T-cell (primary cell): ENCODE measurements at regions not wholly inside any gene's neighbourhood (a gene's known extent, or its start where the extent isn't known, plus 50 kb on each side); places are given as distances from the start of the nearest gene placed in this dataset.
"Not testable (repeated sequence)": the region's sequence is repeated elsewhere in the genome, so short reads cannot be mapped to it uniquely, and the experiment has no call there.

Experiments used
- ATAC-seq, 4 experiments: fragments of 200-7000 bp in 3 of 4; fragments of 150-1000 bp in 1 of 4; cut with Tn5 transposase; replicated peaks in 1 of 4; 1 replicate in 3 of 4; 2 replicates in 1 of 4; pipeline ENCODE4 v1.10.0; 2021; ENCODE audit warnings: moderate library complexity in 3 of 4, mild to moderate bottlenecking in 2 of 4, moderate number of reproducible peaks in 1 of 4
- CTCF ChIA-PET, 2 donors: fragments of 300-600 bp; sonication (Branson Sonifier 250); formaldehyde crosslinking; loops; one replicate each; lab custom pipeline; 2022; ENCODE audit warnings: antibody characterized with exemption in 2 of 2; lab: Charles Lee
- POLR2A ChIA-PET, 2 donors: fragments of 300-600 bp; sonication (Branson Sonifier 250); formaldehyde crosslinking; loops; one replicate each; lab custom pipeline; 2022; ENCODE audit warnings: antibody characterized with exemption in 2 of 2; lab: Charles Lee
- DNase-seq, 35 experiments: peaks; one replicate each; pipeline versions ENCODE4 v3.0.0 to v3.0.0-alpha.2; 2013 to 2023
- H3K27ac ChIP-seq: one replicate; pipeline ENCODE4 v1.5.1; 2013; ENCODE audit warnings: low read length
- H3K27me3 ChIP-seq, 2 experiments: replicated peaks in 1 of 2; 1 replicate in 1 of 2; 2 replicates in 1 of 2; pipeline versions ENCODE4 v1.6.1 to v1.7.0; 2013; ENCODE audit warnings: low read length in 1 of 2, mixed read lengths in 1 of 2; ENCODE audit not compliant: control insufficient read depth in 2 of 2, insufficient read depth in 2 of 2; ENCODE audit errors: extremely low read depth in 1 of 2
- H3K36me3 ChIP-seq, 2 donors: 1 replicate in 1 of 2; 2 replicates in 1 of 2; pipeline versions ENCODE4 v1.6.1 to v1.7.0; 2013; ENCODE audit warnings: low read length in 1 of 2; ENCODE audit not compliant: control insufficient read depth in 2 of 2, insufficient read depth in 1 of 2; ENCODE audit errors: extremely low read depth in 1 of 2
- H3K4me1 ChIP-seq, 2 experiments: 1 replicate in 1 of 2; 2 replicates in 1 of 2; pipeline versions ENCODE4 v1.6.1 to v1.7.0; 2013; ENCODE audit warnings: low read length in 2 of 2, mixed read lengths in 1 of 2; ENCODE audit not compliant: insufficient read depth in 2 of 2, control insufficient read depth in 1 of 2; ENCODE audit errors: extremely low read depth in 1 of 2
- H3K4me3 ChIP-seq, 2 donors: 1 replicate in 1 of 2; 2 replicates in 1 of 2; pipeline versions ENCODE4 v1.5.1 to v1.7.0; 2013; ENCODE audit warnings: mild to moderate bottlenecking in 2 of 2, low read length in 1 of 2, moderate library complexity in 1 of 2; ENCODE audit not compliant: control insufficient read depth in 1 of 2; ENCODE audit errors: extremely low read depth in 1 of 2
- H3K9me3 ChIP-seq: 2 replicates; pipeline ENCODE4 v1.7.0; 2013
- H3K27ac Mint-ChIP-seq, 2 donors: one replicate each; pipeline ENCODE4 v1.8.0; 2020 to 2021; ENCODE audit warnings: mild to moderate bottlenecking in 2 of 2, mixed read lengths in 2 of 2
- H3K27me3 Mint-ChIP-seq, 2 donors: one replicate each; pipeline ENCODE4 v1.8.0; 2021 to 2022; ENCODE audit warnings: mixed read lengths in 2 of 2
- H3K36me3 Mint-ChIP-seq: one replicate; pipeline ENCODE4 v1.8.0; 2021; ENCODE audit warnings: mixed read lengths
- H3K4me1 Mint-ChIP-seq, 3 donors: one replicate each; pipeline ENCODE4 v1.8.0; 2020 to 2022; ENCODE audit warnings: mixed read lengths in 3 of 3, mild to moderate bottlenecking in 1 of 3
- H3K4me3 Mint-ChIP-seq, 3 donors: one replicate each; pipeline ENCODE4 v1.8.0; 2020 to 2022; ENCODE audit warnings: mild to moderate bottlenecking in 3 of 3, mixed read lengths in 3 of 3, moderate library complexity in 3 of 3
- H3K9me3 Mint-ChIP-seq, 3 donors: one replicate each; pipeline ENCODE4 v1.8.0; 2020 to 2022; ENCODE audit warnings: mixed read lengths in 3 of 3
- WGBS: methylation state at CpG from one replicate; pipeline ENCODE4 v1.1.5; 2013; ENCODE audit warnings: missing lambda C conversion rate; ENCODE audit not compliant: insufficient coverage; 5-methylcytosine and 5-hydroxymethylcytosine counted together

- no peaks in the 10 kb centered on the region for H3K36me3 Mint-ChIP-seq
- Histone ChIP-seq H3K4me1 (no peaks in the 10 kb centered on the region), H3K27me3 (no peaks in the 10 kb centered on the region), H3K4me3 (no peak overlapping the region), H3K27ac (no peak overlapping the region), H3K36me3 (no peaks in the 10 kb centered on the region), H3K9me3 (no peaks in the 10 kb centered on the region)
- H3K4me3 Mint-ChIP-seq = no peak overlapping the region
- no peak for ATAC-seq
- H3K27ac Mint-ChIP-seq = no peak overlapping the region
- no peaks in the 10 kb centered on the region for H3K27me3 Mint-ChIP-seq
- no CpG with 5 or more reads among the region's 8 CpGs for WGBS
- POLR2A ChIA-PET = no interaction called here
- peaks cover 6 to 13% (median 7%) of the 10 kb centered on the region in 3 donors for H3K9me3 Mint-ChIP-seq
- no peaks in the 10 kb centered on the region for H3K4me1 Mint-ChIP-seq
- no peak for DNase-seq
- CTCF ChIA-PET = interaction anchor here in 1 of 2 donors (0.7 kb wide), 1 partner anchor 1092 kb away, joined by 3 read pairs; no protein-coding TSS in a partner anchor
These were observed 1504.6 kb upstream of the WWC1 start for GRCh38 chr5:166786889-166787288.

GRCh38 chr5:166788050-166788449 lies 1503.4 kb upstream of the WWC1 start:
- no peaks in the 10 kb centered on the region for H3K27me3 ChIP-seq
- no peaks in the 10 kb centered on the region for H3K9me3 ChIP-seq
- WGBS = no CpG with 5 or more reads among the region's 1 CpG
- POLR2A ChIA-PET = no interaction called here
- ATAC-seq (no peak), DNase-seq (no peak)
- H3K36me3 ChIP-seq = no peaks in the 10 kb centered on the region
- Mint-ChIP-seq H3K4me3 (no peak overlapping the region), H3K27ac (no peak overlapping the region), H3K4me1 (no peaks in the 10 kb centered on the region), H3K27me3 (no peaks in the 10 kb centered on the region), H3K9me3 (peaks cover 6 to 13% (median 7%) of the 10 kb centered on the region in 3 donors), H3K36me3 (no peaks in the 10 kb centered on the region)
- no peak overlapping the region for H3K4me3 ChIP-seq
- CTCF ChIA-PET = interaction anchor here in 1 of 2 donors (0.7 kb wide), 1 partner anchor 17 kb away, joined by 7 read pairs; no protein-coding TSS in a partner anchor
- no peaks in the 10 kb centered on the region for H3K4me1 ChIP-seq
- no peak overlapping the region for H3K27ac ChIP-seq

GRCh38 chr5:166795756-166796155 lies 1495.7 kb upstream of the WWC1 start:
- H3K36me3 ChIP-seq = no peaks in the 10 kb centered on the region
- H3K27me3 Mint-ChIP-seq = no peaks in the 10 kb centered on the region
- no peak overlapping the region for H3K27ac ChIP-seq
- no peak overlapping the region for H3K4me3 ChIP-seq
- no peak overlapping the region for H3K27ac Mint-ChIP-seq
- H3K9me3 ChIP-seq = peaks cover 2% of the 10 kb centered on the region
- ChIA-PET CTCF (no interaction called here), POLR2A (no interaction called here)
- WGBS = no CpG with 5 or more reads among the region's 3 CpGs
- ATAC-seq (no peak), DNase-seq (no peak)
- peaks cover 11 to 17% (median 15%) of the 10 kb centered on the region in 3 donors for H3K9me3 Mint-ChIP-seq
- no peaks in the 10 kb centered on the region for H3K4me1 ChIP-seq
- H3K4me3 Mint-ChIP-seq = no peak overlapping the region
- H3K36me3 Mint-ChIP-seq = no peaks in the 10 kb centered on the region
- H3K27me3 ChIP-seq = no peaks in the 10 kb centered on the region
- no peaks in the 10 kb centered on the region for H3K4me1 Mint-ChIP-seq

GRCh38 chr5:166803058-166803457 lies 1488.4 kb upstream of the WWC1 start:
- ChIA-PET CTCF (no interaction called here), POLR2A (no interaction called here)
- peaks cover 21 to 38% (median 31%) of the 10 kb centered on the region in 3 donors for H3K9me3 Mint-ChIP-seq

GRCh38 chr5:166804223-166804622 lies 1487.2 kb upstream of the WWC1 start:
- H3K27ac Mint-ChIP-seq, H3K36me3 Mint-ChIP-seq, H3K36me3 ChIP-seq, H3K4me1 ChIP-seq, H3K4me1 Mint-ChIP-seq, H3K4me3 ChIP-seq, ATAC-seq, POLR2A ChIA-PET, DNase-seq, CTCF ChIA-PET, H3K9me3 ChIP-seq, H3K27me3 Mint-ChIP-seq, H3K27me3 ChIP-seq, H3K27ac ChIP-seq, H3K4me3 Mint-ChIP-seq: not testable (repeated sequence)
- peaks cover 19 to 38% (median 25%) of the 10 kb centered on the region in 3 donors for H3K9me3 Mint-ChIP-seq
- no CpG with 5 or more reads among the region's 6 CpGs for WGBS

More at GRCh38 chr5:166803058-166803457, 1488.4 kb upstream of the WWC1 start:
- H3K27ac ChIP-seq = no peak overlapping the region
- no peaks in the 10 kb centered on the region for H3K36me3 Mint-ChIP-seq
- no peak overlapping the region for H3K4me3 ChIP-seq
- DNase-seq (no peak), ATAC-seq (no peak)
- H3K4me1 Mint-ChIP-seq = no peaks in the 10 kb centered on the region
- H3K27me3 ChIP-seq = no peaks in the 10 kb centered on the region
- no peak overlapping the region for H3K27ac Mint-ChIP-seq
- WGBS = no CpG with 5 or more reads among the region's 1 CpG
- H3K27me3 Mint-ChIP-seq = no peaks in the 10 kb centered on the region
- no peak overlapping the region for H3K4me3 Mint-ChIP-seq
- no peaks in the 10 kb centered on the region for H3K4me1 ChIP-seq
- no peaks in the 10 kb centered on the region for H3K36me3 ChIP-seq
- peaks cover 2% of the 10 kb centered on the region for H3K9me3 ChIP-seq

- H3K4me3 ChIP-seq, H3K36me3 ChIP-seq, H3K27ac Mint-ChIP-seq, H3K27me3 Mint-ChIP-seq, H3K4me1 ChIP-seq, H3K9me3 ChIP-seq, ATAC-seq, H3K27ac ChIP-seq, POLR2A ChIA-PET, DNase-seq, H3K4me3 Mint-ChIP-seq, H3K36me3 Mint-ChIP-seq, H3K27me3 ChIP-seq, H3K4me1 Mint-ChIP-seq: not testable (repeated sequence)
- WGBS = 90% methylated on average over 4 of the region's 6 CpGs
- H3K9me3 Mint-ChIP-seq = peaks cover 19 to 33% (median 25%) of the 10 kb centered on the region in 3 donors
- CTCF ChIA-PET = interaction anchor here in 1 of 2 donors (0.7 kb wide), 1 partner anchor 136 kb away, joined by 8 read pairs; no protein-coding TSS in a partner anchor
These were observed 1486.8 kb upstream of the WWC1 start for GRCh38 chr5:166804693-166805092.
